AG10803 (cell line): ENCODE measurements at regions not wholly inside any gene's neighbourhood (a gene's known extent, or its start where the extent isn't known, plus 50 kb on each side); places are given as distances from the start of the nearest gene placed in this dataset.
A peak's percentile ranks its signal among the peaks of the same experiment; 100 is the strongest.

ENCODE experiments used
- DNase-seq: peaks from one replicate; pipeline ENCODE4 v3.0.0; 2010; ENCODE audit warnings: low read depth
- H3K4me3 ChIP-seq: 2 replicates; pipeline ENCODE4 v1.5.1; 2011; ENCODE audit warnings: mild to moderate bottlenecking, low read length, control low read depth
- CTCF ChIP-seq: conservative IDR thresholded peaks from 2 replicates; pipeline ENCODE4 v1.5.1; 2011; ENCODE audit warnings: mild to moderate bottlenecking, low read length, control low read depth, inconsistent platforms

DNA sequence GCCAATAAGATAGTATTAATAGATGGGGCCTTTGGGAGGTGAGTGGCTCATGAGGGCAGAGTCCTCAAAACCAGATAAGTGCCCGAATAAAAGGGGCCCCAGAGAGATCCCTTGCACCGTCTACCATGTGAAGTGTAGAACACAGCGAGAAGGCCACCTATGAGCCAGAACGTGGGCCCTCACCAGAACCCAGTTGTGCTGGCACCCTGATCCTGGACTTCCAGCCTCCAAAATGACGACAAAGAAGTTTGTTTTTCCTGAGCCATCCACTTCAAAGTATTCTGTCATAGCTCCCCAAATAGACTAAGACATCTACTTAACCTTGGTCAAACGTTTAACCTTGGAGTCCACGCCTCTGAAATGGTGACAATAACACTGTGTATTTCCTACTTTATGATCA is 158.1 kb downstream of the EFNB2 start:
- H3K4me3 ChIP-seq: no peak overlapping the region
- DNase-seq: no peak
- TF ChIP-seq CTCF: no peak

- peak; percentile 87 for DNase-seq
These were observed 158.9 kb downstream of the EFNB2 start for GRCh38 chr13:106376401-106377112.

GRCh38 chr13:106375085-106375484 is 160.4 kb downstream of the EFNB2 start:
- TF ChIP-seq CTCF: no peak
- DNase-seq: no peak
- no peak overlapping the region for H3K4me3 ChIP-seq

More at GRCh38 chr13:106376401-106377112, 158.9 kb downstream of the EFNB2 start:
- peak; percentile 17; the same call in 1 of the 2 replicates for TF ChIP-seq CTCF
- no peak overlapping the region for H3K4me3 ChIP-seq

DNA sequence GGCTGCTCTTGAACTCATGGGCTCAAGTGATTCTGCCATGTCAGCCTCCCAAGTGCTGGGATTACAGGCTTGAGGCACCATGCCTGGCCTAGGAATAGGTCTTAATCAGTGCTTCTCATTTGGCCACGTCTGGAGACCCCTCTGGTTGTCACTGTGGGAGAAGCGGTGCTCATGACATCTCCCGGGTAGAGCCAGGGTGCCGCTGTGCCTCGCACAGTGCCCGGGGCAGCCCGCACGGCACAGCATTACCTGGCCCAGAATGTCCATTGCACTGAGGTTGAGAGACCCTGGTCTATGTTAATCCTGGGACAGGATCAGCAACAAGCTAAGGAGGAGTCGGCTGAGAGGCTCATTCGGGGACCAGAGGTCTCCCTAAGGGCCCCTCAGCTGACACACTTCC is 160.8 kb downstream of the EFNB2 start:
- DNase-seq: no peak
- no peak for TF ChIP-seq CTCF
- H3K4me3 ChIP-seq: no peak overlapping the region

DNA sequence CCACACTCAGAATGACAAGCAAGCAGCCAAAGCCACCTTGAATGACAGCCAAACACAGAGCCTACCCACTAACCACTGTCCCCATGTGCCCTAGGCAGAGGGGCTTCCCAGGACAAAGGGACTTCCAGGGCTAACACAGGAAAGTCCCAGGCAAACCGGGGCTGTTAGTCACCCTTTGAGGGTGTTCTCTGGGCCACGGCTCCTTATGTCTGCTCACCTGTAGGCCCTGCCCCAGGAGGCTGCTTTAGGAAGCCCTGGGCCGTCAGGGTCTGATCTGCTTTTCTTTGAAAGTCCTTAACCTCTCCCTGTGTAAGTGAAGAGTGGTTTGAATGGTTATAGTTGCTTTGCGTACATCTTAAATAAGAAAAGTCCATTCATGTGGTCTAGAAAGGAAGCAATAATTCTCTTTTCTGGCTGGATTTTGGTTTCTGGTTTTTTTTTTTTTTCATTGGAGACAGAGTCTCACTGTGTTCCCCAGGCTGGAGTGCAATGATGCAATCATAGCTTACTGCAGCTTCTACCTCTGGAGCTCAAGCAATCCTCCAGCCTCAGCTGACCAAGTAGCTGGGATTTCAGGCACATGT is 161.4 kb downstream of the EFNB2 start:
- H3K4me3 ChIP-seq: no peak overlapping the region
- no peak for TF ChIP-seq CTCF
- peak; percentile 86 for DNase-seq

DNA sequence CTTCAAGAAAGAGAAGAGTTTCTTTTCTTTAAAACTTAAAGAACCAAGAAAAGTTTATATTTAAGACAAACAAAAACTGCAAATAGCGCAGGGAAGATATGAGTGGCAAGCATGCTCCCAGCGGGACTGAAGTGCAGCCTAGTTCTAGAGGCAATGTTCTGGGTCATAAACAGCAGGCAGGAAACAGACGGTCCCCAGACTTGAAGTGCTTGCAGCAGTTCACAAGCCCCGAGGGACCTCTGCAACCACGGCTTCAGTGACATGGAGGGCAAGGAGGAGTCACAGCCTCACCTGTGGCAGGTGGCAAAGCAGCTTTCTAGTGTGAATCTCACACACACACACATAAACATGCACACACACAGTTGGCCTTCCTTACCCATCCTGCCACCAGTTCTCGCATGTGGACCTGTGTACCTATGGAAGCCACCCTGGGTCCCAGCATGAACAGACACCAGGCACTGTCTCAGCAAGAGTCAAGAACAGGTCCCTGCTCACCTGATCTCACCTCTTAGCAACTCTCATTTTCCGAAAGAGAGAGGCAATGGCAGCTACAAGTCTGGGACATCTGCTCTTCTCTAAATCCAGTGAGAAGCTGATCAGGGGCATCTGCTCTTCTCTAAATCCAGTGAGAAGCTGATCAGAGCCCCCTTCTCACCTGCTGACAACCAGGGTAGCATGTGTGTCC is 162.0 kb downstream of the EFNB2 start:
- no peak for TF ChIP-seq CTCF
- no peak overlapping the region for H3K4me3 ChIP-seq
- no peak for DNase-seq
